Loucy (cell line): ENCODE measurements at regions not wholly inside any gene's neighbourhood (a gene's known extent, or its start where the extent isn't known, plus 50 kb on each side); places are given as distances from the start of the nearest gene placed in this dataset.

Experiments used
- H2AFZ ChIP-seq: fragments of 200-600 bp; sonication (generic); 2 replicates; pipeline ENCODE4 v1.6.0; 2016; ENCODE audit warnings: antibody characterized with exemption, mild to moderate bottlenecking, low read length, moderate library complexity
- H3F3A ChIP-seq: fragments of 200-600 bp; 2 replicates; pipeline ENCODE4 v1.6.0; 2016; ENCODE audit warnings: antibody characterized with exemption, low read depth, mild to moderate bottlenecking
- H3K27me3 ChIP-seq: fragments of 200-600 bp; sonication (generic); 2 replicates; pipeline ENCODE4 v1.6.1; 2014; ENCODE audit warnings: low read length, mild to moderate bottlenecking; ENCODE audit not compliant: insufficient read depth, poor library complexity, severe bottlenecking
- H3K36me3 ChIP-seq: fragments of 200-600 bp; sonication (generic); 2 replicates; pipeline ENCODE4 v1.6.1; 2016; ENCODE audit warnings: low read length; ENCODE audit not compliant: insufficient read depth
- H3K4me1 ChIP-seq: fragments of 200-600 bp; sonication (generic); 2 replicates; pipeline ENCODE4 v1.5.1; 2014; ENCODE audit warnings: low read length, mild to moderate bottlenecking; ENCODE audit not compliant: insufficient read depth, poor library complexity, severe bottlenecking
- H3K4me2 ChIP-seq: fragments of 200-600 bp; sonication (generic); 2 replicates; pipeline ENCODE4 v1.6.0; 2014; ENCODE audit warnings: antibody characterized with exemption, low read length, low read depth, mild to moderate bottlenecking; ENCODE audit not compliant: poor library complexity, severe bottlenecking
- H3K4me3 ChIP-seq: fragments of 200-600 bp; sonication (generic); 2 replicates; pipeline ENCODE4 v1.5.1; 2014; ENCODE audit warnings: low read length, mild to moderate bottlenecking, mixed read lengths; ENCODE audit not compliant: poor library complexity, severe bottlenecking
- H3K79me2 ChIP-seq: fragments of 200-600 bp; sonication (generic); 2 replicates; pipeline ENCODE4 v1.6.1; 2014; ENCODE audit warnings: low read length; ENCODE audit not compliant: insufficient read depth
- H3K9ac ChIP-seq: fragments of 200-600 bp; sonication (generic); 2 replicates; pipeline ENCODE4 v1.6.0; 2014; ENCODE audit warnings: mild to moderate bottlenecking, low read depth, low read length, moderate library complexity; ENCODE audit not compliant: poor library complexity, severe bottlenecking
- H3K9me2 ChIP-seq: fragments of 200-600 bp; sonication (generic); replicated peaks from 2 replicates; pipeline ENCODE4 v1.6.1; 2016; ENCODE audit warnings: low read depth, low read length, mixed read lengths
- H3K9me3 ChIP-seq: fragments of 200-600 bp; sonication (generic); 2 replicates; pipeline ENCODE4 v1.6.1; 2014; ENCODE audit warnings: mild to moderate bottlenecking, antibody characterized with exemption, low read length, low read depth; ENCODE audit not compliant: insufficient read depth
- H4K20me1 ChIP-seq: fragments of 200-600 bp; sonication (generic); 2 replicates; pipeline ENCODE4 v1.6.0; 2014; ENCODE audit warnings: antibody characterized with exemption, low read length, mild to moderate bottlenecking; ENCODE audit not compliant: insufficient read depth, poor library complexity, severe bottlenecking
- CTCF ChIP-seq: fragments of 200-600 bp; sonication (generic); conservative IDR thresholded peaks from 2 replicates; pipeline ENCODE4 v1.5.1; 2014; ENCODE audit warnings: mild to moderate bottlenecking, antibody characterized with exemption, low read length
- EZH2phosphoT487 ChIP-seq: fragments of 200-600 bp; IDR thresholded peaks from 2 replicates; pipeline ENCODE4 v1.6.1; 2018; ENCODE audit warnings: antibody characterized with exemption, mild to moderate bottlenecking, moderate library complexity, borderline replicate concordance

- Histone ChIP-seq H4K20me1 (no peaks in the 10 kb centered on the region), H3K79me2 (no peaks in the 10 kb centered on the region), H3F3A (no peaks in the 10 kb centered on the region), H2AFZ (no peak overlapping the region), H3K9me2 (no peaks in the 10 kb centered on the region), H3K9ac (no peak overlapping the region), H3K4me2 (no peak overlapping the region), H3K4me1 (no peaks in the 10 kb centered on the region), H3K36me3 (no peaks in the 10 kb centered on the region), H3K27me3 (no peaks in the 10 kb centered on the region), H3K4me3 (no peak overlapping the region), H3K9me3 (no peaks in the 10 kb centered on the region)
- no peak for TF ChIP-seq CTCF
- TF ChIP-seq EZH2phosphoT487: no peak
Observed at GRCh38 chr17:74097450-74098135, 105.9 kb upstream of the RPL38 start.

- no peak for TF ChIP-seq CTCF
- no peak for TF ChIP-seq EZH2phosphoT487
- Histone ChIP-seq H3K36me3 (no peaks in the 10 kb centered on the region), H3K4me2 (no peak overlapping the region), H3K9me3 (no peaks in the 10 kb centered on the region), H3K4me1 (no peaks in the 10 kb centered on the region), H3F3A (no peaks in the 10 kb centered on the region), H2AFZ (no peak overlapping the region), H3K27me3 (no peaks in the 10 kb centered on the region), H3K79me2 (no peaks in the 10 kb centered on the region), H4K20me1 (no peaks in the 10 kb centered on the region), H3K9ac (no peak overlapping the region), H3K9me2 (no peaks in the 10 kb centered on the region), H3K4me3 (no peak overlapping the region)
Observed at GRCh38 chr17:74098136-74099024, 105.1 kb upstream of the RPL38 start.

GRCh38 chr17:74099442-74100340, 103.8 kb upstream of the RPL38 start:
- H3K9me3 ChIP-seq: no peaks in the 10 kb centered on the region
- H3F3A ChIP-seq: no peaks in the 10 kb centered on the region
- H3K9ac ChIP-seq: no peak overlapping the region
- no peaks in the 10 kb centered on the region for H4K20me1 ChIP-seq
- H3K4me3 ChIP-seq: no peak overlapping the region
- H3K79me2 ChIP-seq: no peaks in the 10 kb centered on the region
- TF ChIP-seq CTCF: no peak
- no peak for TF ChIP-seq EZH2phosphoT487
- H3K36me3 ChIP-seq: no peaks in the 10 kb centered on the region
- no peaks in the 10 kb centered on the region for H3K9me2 ChIP-seq
- no peak overlapping the region for H3K4me2 ChIP-seq
- H2AFZ ChIP-seq: no peak overlapping the region
- H3K27me3 ChIP-seq: no peaks in the 10 kb centered on the region
- no peaks in the 10 kb centered on the region for H3K4me1 ChIP-seq
